H1 (cell line): ENCODE measurements at regions not wholly inside any gene's neighbourhood (a gene's known extent, or its start where the extent isn't known, plus 50 kb on each side); places are given as distances from the start of the nearest gene placed in this dataset.

Experiments used
- ASH2L ChIP-seq: fragments of 200-600, 300-600 bp; sonication (generic); IDR thresholded peaks from one replicate; pipeline ENCODE4 v1.7.1; 2017; ENCODE audit warnings: low read length
- CBX8 ChIP-seq: fragments of 300-800, 300-1000 bp; sonication (generic); IDR thresholded peaks from 2 replicates; pipeline ENCODE4 v1.7.1; 2016; ENCODE audit warnings: low read depth, low read length, borderline replicate concordance
- RFX5 ChIP-seq: IDR thresholded peaks from 2 replicates; pipeline ENCODE4 v1.6.1; 2011; ENCODE audit warnings: low read depth, low read length, improper control_type of control experiment, borderline replicate concordance
- SAP30 ChIP-seq: fragments of 300-600 bp; sonication (generic); IDR thresholded peaks from 2 replicates; pipeline ENCODE4 v1.7.1; 2012; ENCODE audit warnings: low read length, moderate library complexity, mild to moderate bottlenecking, inconsistent platforms; ENCODE audit not compliant: insufficient read depth, insufficient replicate concordance
- SIRT6 ChIP-seq: IDR thresholded peaks from one replicate; pipeline ENCODE4 v1.7.1; 2012; ENCODE audit warnings: low read length, inconsistent platforms
- TBP ChIP-seq: IDR thresholded peaks from 2 replicates; pipeline ENCODE4 v1.6.1; 2011; ENCODE audit warnings: low read depth, low read length, improper control_type of control experiment
- TEAD4 ChIP-seq: IDR thresholded peaks from 2 replicates; pipeline ENCODE4 v1.6.1; 2012; ENCODE audit warnings: low read depth, low read length, inconsistent platforms, mixed read lengths

GRCh38 chr4:176479767-176480166 is 160.0 kb downstream of the SPCS3 start (continued):
- TF ChIP-seq ASH2L (no peak), RFX5 (no peak), TBP (no peak), SAP30 (no peak), CBX8 (no peak), SIRT6 (no peak), TEAD4 (no peak)
